ENCODE measurements at regions not wholly inside any gene's neighbourhood (a gene's known extent, or its start where the extent isn't known, plus 50 kb on each side); places are given as distances from the start of the nearest gene placed in this dataset.

DNA sequence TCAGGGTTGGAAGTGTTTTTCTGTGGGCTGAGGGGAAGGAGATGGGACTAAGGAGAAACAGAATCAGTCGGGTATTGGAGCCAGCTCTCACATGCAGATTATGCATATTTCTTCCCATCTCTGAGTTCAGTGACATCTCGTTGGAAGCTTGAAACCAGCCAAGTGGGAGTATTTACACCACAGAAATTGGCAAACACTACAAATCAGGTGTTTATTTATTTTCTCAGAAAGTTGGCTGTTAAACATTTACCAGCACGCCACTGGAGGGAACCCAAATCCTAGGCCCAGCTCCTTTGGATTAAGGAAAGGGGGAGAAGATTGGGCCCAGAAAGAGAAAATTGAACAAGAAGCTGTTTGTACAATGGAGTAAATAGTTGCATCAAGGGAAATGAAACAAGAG, 72.1 kb upstream of the PITX1 start:
- no peak overlapping the region for H3K4me3 ChIP-seq (ENCODE audit: control insufficient read depth, low read depth, low read length)
- DNase-seq (ENCODE audit: low read depth): no peak
- TF ChIP-seq, protein P1, sequence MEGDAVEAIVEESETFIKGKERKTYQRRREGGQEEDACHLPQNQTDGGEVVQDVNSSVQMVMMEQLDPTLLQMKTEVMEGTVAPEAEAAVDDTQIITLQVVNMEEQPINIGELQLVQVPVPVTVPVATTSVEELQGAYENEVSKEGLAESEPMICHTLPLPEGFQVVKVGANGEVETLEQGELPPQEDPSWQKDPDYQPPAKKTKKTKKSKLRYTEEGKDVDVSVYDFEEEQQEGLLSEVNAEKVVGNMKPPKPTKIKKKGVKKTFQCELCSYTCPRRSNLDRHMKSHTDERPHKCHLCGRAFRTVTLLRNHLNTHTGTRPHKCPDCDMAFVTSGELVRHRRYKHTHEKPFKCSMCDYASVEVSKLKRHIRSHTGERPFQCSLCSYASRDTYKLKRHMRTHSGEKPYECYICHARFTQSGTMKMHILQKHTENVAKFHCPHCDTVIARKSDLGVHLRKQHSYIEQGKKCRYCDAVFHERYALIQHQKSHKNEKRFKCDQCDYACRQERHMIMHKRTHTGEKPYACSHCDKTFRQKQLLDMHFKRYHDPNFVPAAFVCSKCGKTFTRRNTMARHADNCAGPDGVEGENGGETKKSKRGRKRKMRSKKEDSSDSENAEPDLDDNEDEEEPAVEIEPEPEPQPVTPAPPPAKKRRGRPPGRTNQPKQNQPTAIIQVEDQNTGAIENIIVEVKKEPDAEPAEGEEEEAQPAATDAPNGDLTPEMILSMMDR (IDR thresholded peaks at IDR 0.05; ENCODE audit: control insufficient read depth, insufficient read depth, low read depth, low read length, missing control alignments): no peak

DNA sequence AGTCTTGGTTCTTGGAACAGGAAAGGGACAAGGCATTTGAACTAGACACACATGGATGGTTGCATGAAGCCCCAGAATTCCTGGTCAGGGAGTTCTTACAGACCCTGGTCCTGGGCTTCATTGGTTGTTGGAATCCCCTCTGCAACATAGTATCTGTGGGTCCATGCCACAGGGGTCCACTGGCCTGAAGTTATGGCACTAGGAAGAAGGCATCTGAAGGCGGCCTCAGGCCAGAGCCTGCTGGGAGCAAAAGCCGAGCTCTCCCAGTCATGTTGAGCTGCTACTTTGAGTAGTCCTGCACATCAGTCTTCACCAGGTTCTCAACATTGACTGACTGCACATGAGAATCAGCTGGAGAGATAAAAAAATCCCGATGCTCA, 71.1 kb upstream of the PITX1 start:
- no peak overlapping the region for H3K4me3 ChIP-seq (ENCODE audit: control insufficient read depth, low read depth, low read length)
- no peak for DNase-seq (ENCODE audit: low read depth)
- TF ChIP-seq, protein P1 (IDR thresholded peaks at IDR 0.05; ENCODE audit: control insufficient read depth, insufficient read depth, low read depth, low read length, missing control alignments): no peak

DNA sequence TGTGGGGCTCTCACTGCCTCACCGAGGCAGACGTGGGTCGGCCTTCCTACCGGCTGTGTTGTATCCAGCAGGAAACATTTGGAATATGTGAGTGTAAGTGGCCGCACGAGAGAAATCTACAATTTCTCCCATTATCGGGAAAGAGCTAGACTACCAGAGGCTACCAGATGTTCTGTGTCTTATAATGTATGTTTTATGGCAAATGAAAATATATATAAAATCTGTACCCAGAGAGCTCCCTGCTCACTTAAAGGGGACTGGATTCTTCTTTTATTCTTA, 69.5 kb upstream of the PITX1 start:
- H3K4me3 ChIP-seq (ENCODE audit: control insufficient read depth, low read depth, low read length): no peak overlapping the region
- TF ChIP-seq, protein P1 (IDR thresholded peaks at IDR 0.05; ENCODE audit: control insufficient read depth, insufficient read depth, low read depth, low read length, missing control alignments): no peak
- DNase-seq (ENCODE audit: low read depth): no peak

DNA sequence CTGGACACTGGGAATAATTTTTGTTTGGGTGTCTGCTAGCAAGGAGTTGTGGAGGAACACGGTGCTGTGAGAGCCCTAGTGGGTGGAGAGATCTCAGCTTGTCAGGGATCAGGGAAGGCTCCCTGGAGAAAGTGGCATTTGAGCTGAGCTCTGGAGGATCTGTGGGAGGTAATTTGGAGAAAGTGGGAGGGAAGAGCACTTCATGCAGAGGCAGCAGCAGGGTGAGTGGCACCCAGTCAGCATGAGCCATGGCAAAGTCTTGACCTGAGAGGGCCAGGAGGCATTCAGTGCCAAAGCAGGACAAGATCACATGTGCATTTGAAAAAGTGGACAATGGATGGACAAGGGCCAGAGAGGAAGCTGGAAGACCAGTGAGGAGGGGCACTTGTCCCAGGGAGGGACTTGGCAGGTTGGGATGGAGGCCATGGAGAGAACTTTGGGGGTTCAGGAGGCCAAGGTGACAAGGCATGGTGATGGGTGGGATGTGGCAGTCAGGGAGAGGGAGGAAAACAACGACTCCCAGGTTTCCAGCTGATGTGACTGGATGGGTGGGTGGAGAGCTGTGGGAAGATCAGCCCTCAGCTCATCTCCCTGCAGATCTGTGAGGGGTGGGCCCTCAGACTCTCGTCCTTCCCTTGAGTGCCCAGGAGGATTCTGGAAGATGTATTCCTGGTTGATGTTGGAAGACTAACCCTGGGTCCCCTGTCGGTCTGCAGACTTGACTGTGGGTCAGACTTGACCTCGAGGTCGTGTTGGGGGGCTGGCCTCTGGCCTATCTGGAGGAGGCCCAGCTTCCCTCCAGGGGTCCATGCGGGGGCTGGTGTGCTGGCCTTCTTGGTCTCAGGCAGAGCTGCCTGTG, 68.9 kb upstream of the PITX1 start:
- TF ChIP-seq, protein P1 (IDR thresholded peaks at IDR 0.05; ENCODE audit: control insufficient read depth, insufficient read depth, low read depth, low read length, missing control alignments): no peak
- H3K4me3 ChIP-seq (ENCODE audit: control insufficient read depth, low read depth, low read length): no peak overlapping the region
- no peak for DNase-seq (ENCODE audit: low read depth)

DNA sequence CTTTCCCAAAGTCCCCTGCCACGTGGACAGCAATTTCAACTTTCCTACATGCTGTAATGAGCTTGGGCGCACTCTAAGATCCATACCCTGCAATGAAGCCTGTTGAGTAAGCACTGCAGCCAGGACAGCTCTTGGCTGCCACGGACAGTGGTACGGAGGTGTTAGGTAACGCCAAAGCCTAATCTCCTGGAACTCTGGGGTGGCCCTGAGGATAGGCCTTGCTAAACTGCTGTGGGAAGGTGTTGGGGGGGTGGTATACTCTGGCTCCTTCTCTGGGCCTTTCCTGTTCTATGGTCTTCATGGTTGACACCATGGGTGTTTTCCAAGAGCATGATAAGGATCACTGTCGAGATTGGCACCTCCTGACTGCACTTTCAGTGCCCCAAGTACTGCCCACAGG, 66.4 kb upstream of the PITX1 start:
- no peak overlapping the region for H3K4me3 ChIP-seq (ENCODE audit: control insufficient read depth, low read depth, low read length)
- DNase-seq (ENCODE audit: low read depth): no peak
- TF ChIP-seq, protein P1 (IDR thresholded peaks at IDR 0.05; ENCODE audit: control insufficient read depth, insufficient read depth, low read depth, low read length, missing control alignments): no peak

DNA sequence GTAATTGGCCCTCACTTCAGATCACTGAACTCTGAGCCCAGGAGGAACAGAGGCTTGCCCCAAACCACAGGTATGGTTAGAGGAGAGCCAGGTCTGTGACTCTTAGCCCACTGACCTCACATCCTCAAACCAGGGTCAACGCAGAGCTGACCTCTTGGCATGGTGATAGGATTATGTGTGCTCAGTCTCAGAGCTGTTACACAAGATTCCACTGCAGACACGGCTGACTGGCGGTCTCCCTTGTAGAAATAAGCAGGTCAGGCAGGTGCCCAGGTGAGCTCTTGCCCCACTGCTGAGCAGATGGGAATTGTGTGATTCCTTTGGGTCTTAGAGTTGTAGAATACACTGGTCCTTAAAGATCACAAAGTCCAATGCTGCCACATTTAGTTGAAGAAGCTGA, 66.0 kb upstream of the PITX1 start:
- DNase-seq (ENCODE audit: low read depth): no peak
- H3K4me3 ChIP-seq (ENCODE audit: control insufficient read depth, low read depth, low read length): no peak overlapping the region
- TF ChIP-seq, protein P1 (IDR thresholded peaks at IDR 0.05; ENCODE audit: control insufficient read depth, insufficient read depth, low read depth, low read length, missing control alignments): no peak
